ENCODE measurements at regions not wholly inside any gene's neighbourhood (a gene's known extent, or its start where the extent isn't known, plus 50 kb on each side); places are given as distances from the start of the nearest gene placed in this dataset.

DNA sequence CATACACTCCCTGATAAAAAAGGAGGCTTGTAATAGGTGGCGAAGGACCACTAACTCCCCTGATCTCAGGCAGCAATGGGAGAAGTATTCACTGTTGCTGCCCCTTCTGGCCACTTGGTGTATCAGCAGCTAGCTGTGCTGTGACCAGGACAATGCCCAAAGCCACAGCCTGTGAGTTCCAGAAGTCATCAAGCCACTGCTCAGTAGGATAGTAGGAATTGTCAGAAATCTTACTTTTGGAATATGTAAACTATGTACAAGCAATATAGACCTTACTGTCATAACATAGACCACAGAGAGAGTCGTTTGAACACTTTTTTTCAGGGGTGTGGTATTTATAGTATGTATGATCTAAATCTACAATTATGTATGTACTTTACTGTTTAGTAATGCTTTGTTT, 248.3 kb upstream of the CAMK1G start:
- TF ChIP-seq EP300 (IDR thresholded peaks at IDR 0.05; ENCODE audit: borderline replicate concordance), result no peak
- TF ChIP-seq YY1 (IDR thresholded peaks at IDR 0.05; ENCODE audit: low read depth), result no peak
- no peak for TF ChIP-seq RAD21 (IDR thresholded peaks at IDR 0.05; ENCODE audit: low read depth)
- TF ChIP-seq NFIC (IDR thresholded peaks at IDR 0.05), result no peak
- TF ChIP-seq, protein P1, sequence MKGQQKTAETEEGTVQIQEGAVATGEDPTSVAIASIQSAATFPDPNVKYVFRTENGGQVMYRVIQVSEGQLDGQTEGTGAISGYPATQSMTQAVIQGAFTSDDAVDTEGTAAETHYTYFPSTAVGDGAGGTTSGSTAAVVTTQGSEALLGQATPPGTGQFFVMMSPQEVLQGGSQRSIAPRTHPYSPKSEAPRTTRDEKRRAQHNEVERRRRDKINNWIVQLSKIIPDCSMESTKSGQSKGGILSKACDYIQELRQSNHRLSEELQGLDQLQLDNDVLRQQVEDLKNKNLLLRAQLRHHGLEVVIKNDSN (IDR thresholded peaks at IDR 0.05), result no peak
- TF ChIP-seq, protein P2, sequence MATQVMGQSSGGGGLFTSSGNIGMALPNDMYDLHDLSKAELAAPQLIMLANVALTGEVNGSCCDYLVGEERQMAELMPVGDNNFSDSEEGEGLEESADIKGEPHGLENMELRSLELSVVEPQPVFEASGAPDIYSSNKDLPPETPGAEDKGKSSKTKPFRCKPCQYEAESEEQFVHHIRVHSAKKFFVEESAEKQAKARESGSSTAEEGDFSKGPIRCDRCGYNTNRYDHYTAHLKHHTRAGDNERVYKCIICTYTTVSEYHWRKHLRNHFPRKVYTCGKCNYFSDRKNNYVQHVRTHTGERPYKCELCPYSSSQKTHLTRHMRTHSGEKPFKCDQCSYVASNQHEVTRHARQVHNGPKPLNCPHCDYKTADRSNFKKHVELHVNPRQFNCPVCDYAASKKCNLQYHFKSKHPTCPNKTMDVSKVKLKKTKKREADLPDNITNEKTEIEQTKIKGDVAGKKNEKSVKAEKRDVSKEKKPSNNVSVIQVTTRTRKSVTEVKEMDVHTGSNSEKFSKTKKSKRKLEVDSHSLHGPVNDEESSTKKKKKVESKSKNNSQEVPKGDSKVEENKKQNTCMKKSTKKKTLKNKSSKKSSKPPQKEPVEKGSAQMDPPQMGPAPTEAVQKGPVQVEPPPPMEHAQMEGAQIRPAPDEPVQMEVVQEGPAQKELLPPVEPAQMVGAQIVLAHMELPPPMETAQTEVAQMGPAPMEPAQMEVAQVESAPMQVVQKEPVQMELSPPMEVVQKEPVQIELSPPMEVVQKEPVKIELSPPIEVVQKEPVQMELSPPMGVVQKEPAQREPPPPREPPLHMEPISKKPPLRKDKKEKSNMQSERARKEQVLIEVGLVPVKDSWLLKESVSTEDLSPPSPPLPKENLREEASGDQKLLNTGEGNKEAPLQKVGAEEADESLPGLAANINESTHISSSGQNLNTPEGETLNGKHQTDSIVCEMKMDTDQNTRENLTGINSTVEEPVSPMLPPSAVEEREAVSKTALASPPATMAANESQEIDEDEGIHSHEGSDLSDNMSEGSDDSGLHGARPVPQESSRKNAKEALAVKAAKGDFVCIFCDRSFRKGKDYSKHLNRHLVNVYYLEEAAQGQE (IDR thresholded peaks at IDR 0.05; ENCODE audit: low read depth), result no peak
- TF ChIP-seq ZBTB7A (IDR thresholded peaks at IDR 0.05; ENCODE audit: low read depth), result no peak
- TF ChIP-seq EGR1 (IDR thresholded peaks at IDR 0.05), result no peak
- TF ChIP-seq CREB1 (IDR thresholded peaks at IDR 0.05; ENCODE audit: low read depth), result no peak
- TF ChIP-seq TEAD4 (IDR thresholded peaks at IDR 0.05), result no peak
- TF ChIP-seq TCF12 (IDR thresholded peaks at IDR 0.05; ENCODE audit: low read depth), result no peak
- TF ChIP-seq CEBPB (IDR thresholded peaks at IDR 0.05), result no peak
- TF ChIP-seq, protein P3, sequence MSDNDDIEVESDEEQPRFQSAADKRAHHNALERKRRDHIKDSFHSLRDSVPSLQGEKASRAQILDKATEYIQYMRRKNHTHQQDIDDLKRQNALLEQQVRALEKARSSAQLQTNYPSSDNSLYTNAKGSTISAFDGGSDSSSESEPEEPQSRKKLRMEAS (IDR thresholded peaks at IDR 0.05), result no peak
- no peak for TF ChIP-seq FOXM1 (IDR thresholded peaks at IDR 0.05; ENCODE audit: borderline replicate concordance, low read depth)
- TF ChIP-seq TAF1 (IDR thresholded peaks at IDR 0.05; ENCODE audit: low read depth), result no peak

DNA sequence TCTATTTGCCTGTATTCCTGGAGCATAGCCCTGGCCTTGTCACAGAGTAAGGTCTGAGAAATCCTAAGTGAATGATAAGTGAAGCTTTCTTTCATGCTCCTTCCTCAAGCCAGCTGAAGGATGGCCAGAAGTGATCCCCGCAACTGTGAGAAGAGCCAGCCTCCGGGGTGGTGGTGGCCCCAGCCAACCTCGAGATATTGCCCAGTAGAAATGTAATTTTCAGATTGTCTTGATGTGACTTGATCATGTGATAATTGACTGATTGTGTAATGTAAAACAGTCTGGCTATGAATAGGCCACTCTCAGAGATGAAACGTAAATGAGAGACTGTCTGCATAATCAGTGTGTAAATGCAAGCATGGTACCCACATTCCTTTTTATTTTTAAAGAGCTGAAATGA, 242.4 kb upstream of the CAMK1G start:
- TF ChIP-seq ZBTB7A (IDR thresholded peaks at IDR 0.05; ENCODE audit: low read depth) (no peak), RAD21 (IDR thresholded peaks at IDR 0.05; ENCODE audit: low read depth) (no peak)
- TF ChIP-seq, protein P2 (IDR thresholded peaks at IDR 0.05; ENCODE audit: low read depth), result no peak
- TF ChIP-seq, protein P1 (IDR thresholded peaks at IDR 0.05), result no peak

DNA sequence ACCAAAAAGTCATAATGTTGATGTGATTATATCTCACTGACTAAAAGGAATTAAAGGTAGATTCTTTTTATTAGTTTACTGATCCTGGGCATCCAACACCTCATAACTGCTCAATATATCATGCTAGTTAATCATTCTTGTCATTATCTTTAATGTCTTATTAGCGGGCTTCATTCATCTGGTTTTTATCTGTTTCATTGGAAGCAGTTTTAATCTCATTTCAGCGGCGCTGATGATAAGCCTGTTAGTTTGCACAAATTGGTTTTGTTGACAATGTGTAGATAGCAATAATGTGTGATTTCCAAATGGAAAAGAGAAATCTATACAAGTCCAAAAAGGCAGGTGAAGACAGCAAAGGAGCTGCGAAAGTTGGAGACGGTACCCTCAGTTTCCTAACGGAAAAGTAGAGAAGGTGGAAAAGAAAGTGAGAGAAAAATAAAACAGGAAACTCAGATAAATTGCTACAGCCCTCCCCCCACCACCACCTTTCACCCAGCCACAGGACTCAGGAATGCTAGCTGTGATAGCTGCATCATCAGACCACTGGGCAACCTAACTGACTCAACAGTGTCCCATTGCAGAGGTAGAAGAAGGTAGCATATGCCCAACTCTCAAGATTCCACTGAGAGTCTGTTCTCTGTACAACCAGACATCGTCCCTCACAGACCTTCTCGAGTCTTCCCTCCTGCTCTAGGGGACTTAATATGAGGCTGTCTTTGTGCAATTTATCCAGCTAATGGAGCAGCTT, 241.7 kb upstream of the CAMK1G start:
- no peak for TF ChIP-seq EP300 (IDR thresholded peaks at IDR 0.05; ENCODE audit: borderline replicate concordance)
- no peak for TF ChIP-seq TEAD4 (IDR thresholded peaks at IDR 0.05)
- no peak for TF ChIP-seq RAD21 (IDR thresholded peaks at IDR 0.05; ENCODE audit: low read depth)
- TF ChIP-seq, protein P1 (IDR thresholded peaks at IDR 0.05), result no peak
- TF ChIP-seq TAF1 (IDR thresholded peaks at IDR 0.05; ENCODE audit: low read depth), result no peak
- no peak for TF ChIP-seq TCF12 (IDR thresholded peaks at IDR 0.05; ENCODE audit: low read depth)
- TF ChIP-seq, protein P3 (IDR thresholded peaks at IDR 0.05), result no peak
- TF ChIP-seq CREB1 (IDR thresholded peaks at IDR 0.05; ENCODE audit: low read depth), result no peak
- no peak for TF ChIP-seq ZBTB7A (IDR thresholded peaks at IDR 0.05; ENCODE audit: low read depth)
- TF ChIP-seq, protein P2 (IDR thresholded peaks at IDR 0.05; ENCODE audit: low read depth), result no peak
- no peak for TF ChIP-seq EGR1 (IDR thresholded peaks at IDR 0.05)
- TF ChIP-seq NFIC (IDR thresholded peaks at IDR 0.05), result no peak
- no peak for TF ChIP-seq CEBPB (IDR thresholded peaks at IDR 0.05)
- TF ChIP-seq FOXM1 (IDR thresholded peaks at IDR 0.05; ENCODE audit: borderline replicate concordance, low read depth), result no peak
- TF ChIP-seq YY1 (IDR thresholded peaks at IDR 0.05; ENCODE audit: low read depth), result no peak

Data from Ishikawa (cell line).